ENCODE measurements at regions not wholly inside any gene's neighbourhood (a gene's known extent, or its start where the extent isn't known, plus 50 kb on each side); places are given as distances from the start of the nearest gene placed in this dataset.

GRCh38 chr10:47063858-47064257 lies 152.6 kb downstream of the PTPN20 start:
- TF ChIP-seq CTCF (IDR thresholded peaks at IDR 0.05; ENCODE audit: low read length) (no peak), EZH2phosphoT487 (IDR thresholded peaks at IDR 0.05; ENCODE audit: low read length) (no peak)
